ENCODE measurements at regions not wholly inside any gene's neighbourhood (a gene's known extent, or its start where the extent isn't known, plus 50 kb on each side); places are given as distances from the start of the nearest gene placed in this dataset.
"Not testable (repeated sequence)": the region's sequence is repeated elsewhere in the genome, so short reads cannot be mapped to it uniquely, and the experiment has no call there.

DNA sequence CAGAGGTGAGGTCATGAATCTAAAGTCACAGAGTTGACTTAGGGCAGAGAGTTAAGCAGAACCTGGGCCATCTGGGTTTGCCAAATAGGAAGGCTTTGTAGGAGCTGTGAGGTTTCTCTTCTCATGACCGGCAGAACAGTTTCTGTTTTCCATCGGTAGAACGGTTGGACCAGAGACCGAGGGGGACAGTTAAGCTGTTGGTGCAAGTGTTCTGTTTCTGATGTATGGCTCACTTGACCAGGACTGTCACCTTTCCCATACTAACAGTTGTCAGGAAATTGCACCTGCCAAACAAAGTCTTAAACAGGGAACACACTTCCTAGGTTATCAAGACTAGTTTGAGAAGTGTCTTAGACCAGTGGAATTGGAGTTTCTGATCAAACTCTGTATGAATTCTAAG, 158.3 kb downstream of the PDCD6IP start:
- DNase-seq (ENCODE audit: low spot score) = no peak

DNA sequence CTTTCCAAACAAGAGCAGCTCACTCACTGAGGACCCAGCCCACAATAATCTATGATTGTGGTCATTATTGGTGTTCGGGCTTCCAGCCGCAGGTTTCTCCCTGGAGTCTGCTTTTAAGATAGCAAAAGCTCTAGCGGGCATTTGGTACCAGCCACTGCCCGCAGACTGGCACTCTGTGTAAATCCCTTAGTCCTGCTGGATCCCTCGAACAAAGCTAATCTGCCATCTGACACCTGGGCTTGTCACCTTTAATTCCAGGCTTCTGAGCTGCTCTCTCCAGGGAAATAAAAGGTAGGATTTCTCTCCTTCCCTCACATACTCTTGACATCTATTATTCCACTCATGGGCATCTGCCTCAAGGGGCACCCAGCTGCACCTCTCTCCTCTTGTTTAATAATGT, 158.7 kb downstream of the PDCD6IP start:
- no peak for DNase-seq (ENCODE audit: low spot score)

DNA sequence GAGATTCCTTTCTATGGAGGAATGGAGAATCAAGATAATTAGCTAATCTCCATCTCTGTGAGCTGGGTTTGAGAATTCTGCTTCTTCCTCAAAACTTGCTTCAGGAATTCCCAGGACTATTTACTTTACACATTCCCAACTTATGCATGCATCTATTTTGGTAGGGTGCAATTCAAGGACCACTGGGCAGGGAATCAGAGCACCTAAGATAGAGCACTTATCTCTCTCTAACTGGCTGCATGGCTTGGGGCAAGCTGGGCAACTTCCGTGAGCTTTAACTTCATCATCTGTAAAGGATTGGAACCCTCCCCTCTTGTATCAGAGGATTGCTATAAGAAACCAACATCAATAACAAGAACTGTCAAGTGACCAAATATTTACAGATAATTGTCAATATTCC, 160.2 kb downstream of the PDCD6IP start:
- no peak for DNase-seq (ENCODE audit: low spot score)

DNA sequence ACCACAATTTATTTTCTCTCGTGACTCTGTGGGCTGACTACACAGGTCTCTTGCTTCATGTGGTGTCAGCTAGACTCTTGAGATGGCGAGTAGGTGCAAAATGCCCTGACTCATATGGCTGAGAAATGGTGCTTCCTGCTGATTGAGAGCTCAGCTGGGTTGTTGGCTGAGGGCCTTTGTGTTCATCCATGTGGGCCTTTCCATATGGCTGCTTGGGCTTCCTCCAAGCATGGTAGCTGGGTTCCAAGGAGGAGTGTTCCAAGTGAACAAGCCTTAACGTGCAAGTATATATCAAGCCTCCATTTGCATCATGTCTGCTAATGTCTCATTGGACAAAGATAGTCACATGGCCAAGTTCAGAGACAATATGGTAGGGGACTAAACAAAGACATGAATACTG, 164.0 kb downstream of the PDCD6IP start:
- no peak for DNase-seq (ENCODE audit: low spot score)

DNA sequence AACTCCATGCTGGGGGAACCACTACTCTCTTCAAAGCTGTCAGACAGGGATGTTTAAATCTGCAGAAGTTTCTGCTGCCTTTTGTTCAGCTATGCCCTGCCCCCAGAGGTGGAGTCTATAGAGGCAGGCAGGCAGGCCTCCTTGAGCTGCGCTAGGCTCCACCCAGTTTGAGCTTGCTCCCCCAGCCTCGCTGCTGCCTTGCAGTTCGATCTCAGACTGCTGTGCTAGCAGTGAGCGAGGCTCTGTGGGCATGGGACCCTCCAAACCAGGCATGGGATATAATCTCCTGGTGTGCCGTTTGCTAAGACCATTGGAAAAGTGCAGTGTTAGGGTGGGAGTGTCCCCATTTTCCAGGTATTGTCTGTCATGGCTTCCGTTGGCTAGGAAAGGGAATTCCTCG, 171.8 kb downstream of the PDCD6IP start:
- DNase-seq (ENCODE audit: low spot score) = not testable (repeated sequence)

DNA sequence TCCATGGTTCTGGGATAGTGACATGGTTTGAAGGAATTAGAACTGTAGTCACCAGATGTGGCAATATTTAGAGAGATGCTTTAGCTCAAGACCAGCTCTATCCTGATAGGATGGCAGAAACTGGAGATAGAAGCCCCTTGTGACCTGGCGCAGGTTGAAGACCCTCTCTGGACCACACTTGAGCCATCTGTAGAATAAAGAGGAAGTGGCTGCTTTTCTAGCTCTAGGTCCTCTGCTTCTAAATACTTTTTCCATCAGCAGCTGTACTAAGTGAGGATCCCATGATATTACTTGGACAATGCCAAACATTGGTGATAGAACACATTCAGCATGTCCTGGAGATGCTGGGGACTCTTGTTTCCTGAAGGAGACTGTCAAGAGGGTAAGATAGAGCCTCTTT, 172.6 kb downstream of the PDCD6IP start:
- DNase-seq (ENCODE audit: low spot score) = no peak

DNA sequence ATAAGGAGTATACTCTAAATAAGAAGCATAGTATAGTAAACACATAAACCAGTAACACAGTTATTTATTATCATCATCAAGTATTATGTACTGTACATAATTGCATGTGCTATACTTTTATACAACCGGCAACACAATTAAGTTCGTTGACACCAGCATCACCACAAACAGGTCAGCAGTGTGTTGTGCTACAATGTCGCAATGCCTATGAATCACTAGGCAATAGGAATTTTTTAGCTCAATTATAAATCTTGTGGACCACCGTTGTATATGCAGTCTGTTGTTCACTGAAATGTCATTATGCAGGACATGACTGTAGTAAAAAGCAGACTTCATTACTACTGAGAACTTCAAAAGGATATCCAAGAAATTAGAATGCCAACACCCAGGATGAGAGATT, 177.0 kb downstream of the PDCD6IP start:
- no peak for DNase-seq (ENCODE audit: low spot score)

DNA sequence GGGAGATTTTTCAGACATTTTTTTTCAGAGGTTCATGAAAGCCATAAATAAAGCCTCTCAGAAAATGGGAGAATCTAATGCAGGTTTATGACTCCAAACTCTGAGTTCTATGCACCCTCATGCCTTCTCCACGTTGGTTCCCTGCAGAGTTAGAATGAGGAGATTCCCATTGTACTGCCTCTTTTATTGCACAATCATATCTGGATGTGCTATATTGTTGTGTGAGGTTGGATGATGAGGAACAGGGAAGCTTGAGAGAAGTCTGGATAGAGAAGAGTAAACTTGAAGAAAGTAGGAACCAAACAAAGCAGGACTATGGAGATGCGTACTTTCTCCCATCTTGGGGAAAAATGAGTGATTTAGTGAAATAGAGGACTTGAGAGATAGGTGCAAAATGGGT, 178.8 kb downstream of the PDCD6IP start:
- no peak for DNase-seq (ENCODE audit: low spot score)

DNA sequence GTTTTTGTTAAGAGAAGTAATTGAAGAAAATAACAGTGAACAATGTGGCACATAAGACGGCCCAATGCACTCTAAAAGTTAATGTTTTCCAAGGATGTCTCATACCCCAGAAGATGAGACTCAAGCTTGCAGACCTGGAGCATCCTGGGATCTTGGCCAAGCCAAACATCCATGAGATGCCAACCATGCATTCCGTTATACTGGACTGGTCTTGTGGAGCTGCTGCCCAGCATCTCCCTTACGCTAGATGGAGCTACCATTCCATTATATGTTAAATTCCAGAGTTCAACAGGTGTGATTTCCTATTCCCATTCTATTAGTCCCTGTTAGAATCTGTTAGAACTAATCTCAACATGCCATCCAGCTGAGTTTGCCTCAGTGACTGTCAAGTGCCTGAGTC, 181.8 kb downstream of the PDCD6IP start:
- DNase-seq (ENCODE audit: low spot score) = no peak

DNA sequence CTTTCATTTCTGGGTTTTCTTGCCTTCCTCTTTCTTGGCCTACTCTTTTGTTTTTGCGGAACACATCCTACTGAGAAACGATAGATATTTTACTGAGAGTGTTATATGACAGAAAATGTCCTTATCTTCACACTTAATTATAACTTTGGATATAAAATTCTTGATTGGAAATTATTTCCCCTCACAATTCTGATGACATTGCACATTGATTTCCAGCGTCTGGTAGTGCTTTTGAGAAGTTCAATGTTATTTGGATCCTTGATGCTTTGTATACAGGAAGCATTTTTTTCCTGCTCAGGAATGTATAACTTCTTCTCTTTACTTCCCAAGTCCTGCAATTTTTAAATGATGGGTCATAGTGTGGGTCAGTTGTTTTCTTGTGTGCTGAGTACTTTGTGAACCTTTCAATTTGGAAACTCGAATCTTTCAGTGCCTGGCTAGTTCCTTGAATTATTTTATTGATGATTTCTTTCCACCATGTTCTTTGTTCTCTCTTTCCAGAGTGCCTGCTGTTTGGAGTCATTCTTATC, 183.9 kb downstream of the PDCD6IP start:
- no peak for DNase-seq (ENCODE audit: low spot score)

DNA sequence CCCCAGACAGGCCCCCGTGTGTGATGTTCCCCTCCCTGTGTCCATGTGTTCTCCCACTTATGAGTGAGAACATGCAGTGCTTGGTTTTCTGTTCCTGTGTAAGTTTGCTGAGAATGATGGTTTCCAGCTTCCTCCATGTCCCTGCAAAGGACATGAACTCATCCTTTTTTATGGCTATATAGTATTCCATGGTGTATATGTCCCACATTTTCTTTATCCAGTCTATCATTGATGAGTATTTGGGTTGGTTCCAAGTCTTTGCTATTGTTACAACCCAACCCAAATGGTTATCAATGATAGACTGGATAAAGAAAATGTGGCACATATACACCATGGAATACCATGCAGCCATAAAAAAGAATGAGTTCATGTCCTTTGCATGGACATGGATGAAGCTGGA, 184.5 kb downstream of the PDCD6IP start:
- DNase-seq (ENCODE audit: low spot score) = not testable (repeated sequence)

DNA sequence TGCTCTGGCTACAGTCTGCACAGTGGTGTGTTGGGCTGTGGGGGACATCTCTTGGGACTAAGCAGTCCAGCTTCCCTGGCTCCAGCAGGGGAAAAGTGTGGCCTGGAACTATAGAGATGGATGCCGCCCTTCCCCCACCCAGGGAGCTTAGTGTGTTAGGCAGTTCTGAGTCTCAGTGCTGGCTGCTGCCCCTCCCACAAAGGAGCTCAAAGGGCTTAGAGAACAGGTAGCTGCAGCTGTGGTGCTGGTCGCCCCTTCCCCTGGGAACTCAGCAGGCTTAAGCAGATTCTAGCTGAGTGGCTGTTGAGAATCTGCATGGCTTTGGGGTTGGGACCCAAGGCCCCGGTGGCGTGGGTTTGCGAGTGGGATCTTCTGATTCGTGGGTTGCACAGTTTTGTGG, 190.8 kb downstream of the PDCD6IP start:
- no peak for DNase-seq (ENCODE audit: low spot score)

DNA sequence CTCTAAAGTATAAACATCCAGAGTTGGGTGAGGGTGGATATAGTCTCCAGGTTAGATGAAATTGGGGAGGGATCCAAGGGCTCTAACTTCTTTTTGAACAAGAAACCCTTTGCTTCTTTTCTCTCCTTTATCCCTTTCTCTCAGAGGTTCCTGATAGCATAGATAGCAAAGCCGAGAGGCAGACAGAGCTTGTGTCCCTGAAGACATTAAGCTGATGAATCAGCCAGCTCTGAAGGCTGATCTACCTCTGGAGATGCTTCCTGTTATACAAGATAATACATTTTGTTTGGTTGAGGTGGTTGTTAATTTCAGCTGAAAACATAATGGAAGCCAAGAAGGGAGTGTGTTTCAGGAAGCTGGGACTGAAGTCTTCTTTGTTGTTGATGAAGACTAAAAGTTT, 193.2 kb downstream of the PDCD6IP start:
- DNase-seq (ENCODE audit: low spot score) = no peak

DNA sequence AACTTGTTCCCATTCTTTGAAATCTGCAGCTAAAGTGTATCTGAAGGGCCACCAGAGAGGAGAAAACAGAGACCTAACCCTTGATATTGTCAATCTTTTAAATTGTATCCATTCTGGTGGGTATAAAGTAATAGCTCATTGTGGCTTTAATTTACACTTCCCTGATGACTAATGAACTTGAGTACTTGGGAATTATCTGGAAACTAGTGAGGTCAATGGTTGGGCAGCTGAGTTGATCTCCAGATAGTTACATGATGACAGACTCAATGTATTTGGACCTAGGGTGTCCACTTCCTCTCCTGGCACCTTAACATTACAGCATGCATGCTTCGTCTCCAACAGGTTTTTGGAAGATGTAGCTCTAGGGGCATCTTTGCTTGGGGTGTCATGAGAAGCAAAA, 195.2 kb downstream of the PDCD6IP start:
- no peak for DNase-seq (ENCODE audit: low spot score)

DNA sequence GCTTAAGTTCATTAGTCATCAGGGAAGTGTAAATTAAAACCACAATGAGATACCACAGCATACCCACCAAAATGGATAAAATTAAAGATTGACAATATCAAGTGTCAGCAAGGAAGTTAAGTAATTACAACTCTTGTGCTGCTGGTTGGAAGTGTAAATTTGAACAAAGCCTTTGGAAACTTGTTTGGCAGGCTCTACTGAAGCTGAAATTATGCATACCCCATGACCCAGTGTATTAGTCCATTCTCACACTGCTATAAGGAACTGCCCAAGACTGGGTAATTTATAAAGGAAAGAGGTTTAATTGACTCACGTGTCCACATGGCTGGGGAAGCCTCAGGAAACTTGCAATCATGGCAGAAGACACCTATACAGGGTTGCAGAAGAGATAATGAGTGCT, 196.1 kb downstream of the PDCD6IP start:
- DNase-seq (ENCODE audit: low spot score) = no peak

DNA sequence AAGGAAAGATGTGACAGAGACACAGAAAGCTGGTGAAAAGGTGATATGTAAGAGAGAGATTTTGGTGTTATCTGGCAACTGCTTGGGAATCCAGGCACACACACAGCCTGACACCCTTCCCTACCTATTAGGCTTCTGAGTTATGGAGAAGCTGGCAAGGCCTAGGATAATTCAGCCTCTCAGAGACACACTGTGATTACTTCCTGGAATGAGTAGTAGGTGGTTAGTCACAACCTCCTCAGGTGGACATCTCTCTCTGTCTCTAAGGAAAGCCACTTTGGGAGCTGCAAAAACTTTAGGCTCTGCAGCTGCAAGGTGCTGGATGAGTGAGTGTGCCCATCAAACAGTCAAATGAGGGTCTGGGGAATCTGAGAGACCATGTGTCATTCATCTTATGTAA, 201.9 kb downstream of the PDCD6IP start:
- no peak for DNase-seq (ENCODE audit: low spot score)

DNA sequence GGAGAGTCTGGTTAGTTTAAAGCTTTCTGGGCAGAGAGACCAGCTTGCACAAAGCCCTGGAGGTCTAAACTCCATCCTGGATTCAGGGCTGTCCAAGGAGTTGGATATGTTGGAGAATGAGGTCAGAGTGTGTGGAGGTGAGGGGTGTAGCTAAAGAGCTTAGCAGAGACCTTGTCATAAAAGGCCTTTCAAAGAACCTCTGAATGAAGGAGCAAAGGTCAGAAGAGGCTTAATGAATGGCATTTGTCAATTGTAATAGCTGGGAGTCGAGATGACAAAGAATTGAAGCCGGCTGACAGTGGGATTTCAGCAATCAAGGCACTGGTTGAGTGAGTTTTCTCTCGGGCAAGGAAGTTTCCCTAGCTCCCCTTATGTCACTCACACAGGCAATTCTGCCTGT, 202.6 kb downstream of the PDCD6IP start:
- DNase-seq (ENCODE audit: low spot score) = no peak

DNA sequence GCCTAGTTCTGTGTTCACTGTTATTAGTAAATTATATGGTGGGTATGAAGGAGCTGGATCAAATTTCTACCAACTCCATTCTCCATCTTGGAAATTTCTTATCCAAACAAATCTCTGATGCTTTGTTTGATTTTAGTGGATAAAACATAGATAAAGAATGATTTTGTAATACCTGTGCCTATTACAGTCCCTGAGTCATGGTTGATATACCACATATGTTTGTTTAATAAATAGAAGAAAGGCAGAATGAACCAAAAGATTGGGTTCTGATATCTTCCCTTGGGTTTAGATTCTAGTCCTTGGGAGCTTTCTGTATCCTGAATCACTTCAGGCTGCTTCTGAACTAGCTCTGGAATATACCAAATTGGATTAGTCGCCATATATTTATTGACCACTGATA, 203.6 kb downstream of the PDCD6IP start:
- DNase-seq (ENCODE audit: low spot score) = no peak

DNA sequence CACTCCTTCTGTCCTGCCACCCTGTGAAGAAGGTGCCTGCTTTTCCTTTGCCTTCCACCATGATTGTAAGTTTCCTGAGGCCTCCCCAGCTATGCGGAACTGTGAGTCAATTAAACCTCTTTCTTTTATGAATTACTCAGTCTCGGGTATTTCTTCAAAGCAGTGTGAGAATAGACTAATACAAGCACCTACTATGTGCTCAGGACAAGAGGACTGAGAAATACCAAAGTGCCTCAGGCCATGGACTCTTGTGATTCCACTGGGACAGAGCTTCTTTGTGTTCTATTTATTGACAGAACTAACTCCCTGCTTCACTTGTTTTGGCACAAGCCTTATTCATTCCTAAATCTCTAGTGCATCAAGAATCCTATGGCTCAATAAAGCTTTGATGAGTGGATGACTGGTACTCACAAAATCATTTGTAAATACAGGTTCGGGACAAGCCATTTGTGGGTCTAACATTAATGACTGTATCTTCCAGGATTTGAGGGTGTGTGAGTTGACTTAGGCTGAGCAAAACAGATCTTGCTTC, 204.2 kb downstream of the PDCD6IP start:
- DNase-seq (ENCODE audit: low spot score) = no peak

DNA sequence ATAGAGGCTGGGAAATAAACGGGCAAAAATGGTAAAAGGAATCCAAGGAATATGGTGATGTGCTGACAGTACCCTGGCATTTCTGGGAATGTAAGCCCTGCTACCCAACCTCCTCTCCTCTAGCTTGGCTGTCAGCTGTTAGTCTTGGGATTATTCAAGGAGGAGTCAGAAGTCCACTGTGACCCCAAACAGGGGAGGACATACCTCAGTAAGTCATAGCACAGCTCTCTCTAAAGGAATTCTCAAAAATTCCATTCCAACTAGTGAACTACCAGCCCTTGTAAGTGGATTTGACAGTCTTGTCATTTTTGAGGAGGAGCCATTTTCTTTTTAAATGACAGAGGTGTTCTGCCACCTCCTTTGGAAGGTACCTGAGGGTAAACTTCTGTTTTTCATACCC, 207.5 kb downstream of the PDCD6IP start:
- DNase-seq (ENCODE audit: low spot score) = no peak

DNA sequence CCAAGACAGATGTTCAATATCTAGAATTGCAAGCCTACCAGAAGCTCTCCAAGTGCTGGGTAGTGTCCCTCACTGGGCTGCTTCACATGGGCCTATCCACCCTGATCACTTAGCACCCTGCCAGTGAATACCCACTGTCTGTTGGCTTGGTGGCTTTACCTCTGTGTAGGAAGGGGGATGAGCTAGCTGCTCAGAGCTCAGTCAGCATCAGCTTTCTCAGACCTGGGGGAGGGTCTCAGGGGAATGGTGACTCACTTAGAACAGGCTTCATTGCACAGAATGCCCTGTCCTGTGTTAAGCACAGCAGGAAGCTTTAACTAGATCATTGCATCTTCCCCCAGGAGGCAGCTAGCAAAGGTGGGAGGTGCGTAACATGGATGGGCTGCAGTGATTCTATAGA, 209.8 kb downstream of the PDCD6IP start:
- no peak for DNase-seq (ENCODE audit: low spot score)

DNA sequence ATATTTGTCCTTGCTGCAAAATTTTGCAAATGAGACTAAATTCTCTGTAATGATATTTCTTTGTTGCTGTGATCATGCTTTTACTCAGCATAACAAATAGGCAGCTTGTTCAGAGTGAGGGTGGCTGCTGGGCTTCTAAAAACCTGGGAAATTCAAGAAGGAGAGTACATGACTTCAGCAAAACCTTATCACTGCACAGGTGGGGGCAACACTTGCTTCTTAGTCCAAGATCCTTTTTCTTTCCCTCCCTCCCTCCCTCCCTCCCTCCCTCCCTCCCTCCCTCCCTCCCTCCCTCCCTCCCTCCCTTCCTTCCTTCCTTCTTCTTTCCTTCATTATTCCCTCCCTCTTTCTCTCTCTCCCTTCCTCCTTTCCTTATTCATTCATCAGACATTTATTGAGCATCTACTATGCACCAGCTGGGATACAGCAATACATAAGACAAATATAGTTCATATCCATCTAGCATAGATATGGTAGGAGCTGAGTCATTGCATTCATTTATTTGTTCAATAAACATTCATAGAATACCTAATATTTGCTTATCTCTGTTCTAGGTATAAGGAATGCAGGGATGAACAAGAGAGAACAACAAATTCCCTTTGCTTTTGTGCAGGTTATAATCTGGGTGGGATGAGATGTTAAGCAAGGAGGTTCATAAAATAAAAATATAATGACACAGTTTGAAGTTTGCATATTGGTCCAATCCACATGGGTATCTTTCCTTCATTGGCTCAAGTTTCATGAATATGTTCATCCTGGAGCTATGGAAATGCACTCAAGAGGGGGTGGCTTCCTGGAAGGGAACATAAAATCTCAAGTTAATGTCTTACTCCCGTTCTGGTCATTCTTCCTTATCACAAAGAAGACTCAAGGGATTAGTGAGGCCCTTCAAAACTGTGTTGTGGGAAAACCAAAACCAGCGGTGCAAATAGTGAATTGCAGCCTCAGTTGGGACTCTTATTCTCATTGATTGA, 210.7 kb downstream of the PDCD6IP start:
- DNase-seq (ENCODE audit: low spot score) = no peak
